PC-9 (cell line): ENCODE measurements at regions not wholly inside any gene's neighbourhood (a gene's known extent, or its start where the extent isn't known, plus 50 kb on each side); places are given as distances from the start of the nearest gene placed in this dataset.

ENCODE experiments used
- BruUV-seq: library from RNA; stranded (reverse); fragments of 400-500 nt; replicated peaks from 2 replicates; lab custom pipeline; 2021; lab: Mats Ljungman, UMichigan
- CTCF ChIA-PET: fragments of 300-600 bp; sonication (Branson Sonifier 250); formaldehyde crosslinking; loops from one replicate; lab custom pipeline; 2022; ENCODE audit warnings: antibody characterized with exemption; lab: Charles Lee
- POLR2A ChIA-PET: fragments of 300-600 bp; sonication (Branson Sonifier 250); formaldehyde crosslinking; loops from one replicate; lab custom pipeline; 2022; ENCODE audit warnings: antibody characterized with exemption; ENCODE audit not compliant: unreplicated experiment; lab: Charles Lee
- DNase-seq, 2 experiments: peaks; one replicate each; pipeline versions ENCODE4 v3.0.0 to v3.0.0-alpha.2; 2015 to 2022; ENCODE audit warnings: mixed read lengths in 1 of 2
- H2AFZ ChIP-seq: fragments of 200-600 bp; sonication (generic); 2 replicates; pipeline ENCODE4 v1.8.1; 2017; ENCODE audit warnings: antibody characterized with exemption
- H3F3A ChIP-seq: fragments of 200-600 bp; sonication (generic); 2 replicates; pipeline ENCODE4 v1.8.1; 2017; ENCODE audit warnings: antibody characterized with exemption, mild to moderate bottlenecking, low read depth; ENCODE audit not compliant: insufficient read depth
- H3K27ac ChIP-seq: fragments of 200-600 bp; sonication (generic); 2 replicates; pipeline ENCODE4 v1.6.1; 2016; ENCODE audit warnings: mixed run types
- H3K27me3 ChIP-seq: fragments of 200-600 bp; sonication (generic); 2 replicates; pipeline ENCODE4 v1.6.1; 2016; ENCODE audit warnings: low read depth, mixed run types; ENCODE audit not compliant: insufficient read depth
- H3K36me3 ChIP-seq: fragments of 200-600 bp; sonication (generic); 2 replicates; pipeline ENCODE4 v1.6.1; 2016; ENCODE audit warnings: low read depth, mixed run types
- H3K4me1 ChIP-seq: fragments of 200-600 bp; sonication (generic); replicated peaks from 2 replicates; pipeline ENCODE4 v1.6.1; 2016; ENCODE audit warnings: mixed run types; ENCODE audit not compliant: insufficient read depth
- H3K4me2 ChIP-seq: fragments of 200-600 bp; sonication (generic); 2 replicates; pipeline ENCODE4 v1.6.1; 2017; ENCODE audit warnings: mixed run types
- H3K4me3 ChIP-seq: fragments of 200-600 bp; sonication (generic); 2 replicates; pipeline ENCODE4 v1.6.1; 2016; ENCODE audit warnings: mixed run types
- H3K79me2 ChIP-seq: fragments of 200-600 bp; sonication (generic); 2 replicates; pipeline ENCODE4 v1.6.1; 2017; ENCODE audit warnings: low read depth, mixed run types
- H3K9me2 ChIP-seq: fragments of 200-600 bp; sonication (generic); 2 replicates; pipeline ENCODE4 v1.8.1; 2017; ENCODE audit warnings: mild to moderate bottlenecking; ENCODE audit not compliant: insufficient read depth
- H3K9me3 ChIP-seq: fragments of 200-600 bp; sonication (generic); 2 replicates; pipeline ENCODE4 v1.8.1; 2016; ENCODE audit warnings: low read depth; ENCODE audit not compliant: insufficient read depth
- H4K20me1 ChIP-seq: fragments of 200-600 bp; sonication (generic); 2 replicates; pipeline ENCODE4 v1.8.1; 2017; ENCODE audit not compliant: insufficient read depth
- EZH2 ChIP-seq: fragments of 200-600 bp; sonication (generic); IDR thresholded peaks from 2 replicates; pipeline ENCODE4 v1.8.0; 2017; ENCODE audit warnings: antibody characterized with exemption, low read depth
- intact Hi-C: fragments of 100-400 bp; cut with micrococcal nuclease; formaldehyde crosslinking; loops from one replicate; pipeline ENCODE4 v1.10.0; 2022; ENCODE audit not compliant: unreplicated experiment
- TF ChIP-seq, protein P1 (sequence below): fragments of 200-600 bp; sonication (generic); conservative IDR thresholded peaks from 2 replicates; pipeline ENCODE4 v1.6.1; 2017; ENCODE audit warnings: mixed run types, antibody characterized with exemption, mild to moderate bottlenecking, moderate library complexity

DNA sequence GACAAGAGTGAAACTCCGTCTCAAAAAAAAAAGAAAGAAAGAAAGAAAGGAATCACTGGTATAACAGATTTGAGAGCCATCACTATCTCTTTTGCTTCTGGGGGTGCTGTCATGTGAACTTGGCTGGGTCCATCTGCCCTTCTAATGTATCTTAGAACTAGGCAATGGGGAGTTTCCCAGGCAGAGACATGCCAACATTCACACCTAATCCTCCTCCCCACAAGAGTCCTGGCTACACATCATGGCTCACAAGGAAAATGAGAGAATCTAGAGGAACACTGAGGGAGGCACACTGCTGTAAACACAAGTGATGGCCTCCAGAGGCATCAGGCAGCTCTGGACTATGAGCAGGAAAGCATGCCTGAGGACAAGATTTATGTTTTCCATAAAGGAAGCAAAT is 67.8 kb upstream of the PPP2R3A start:
- DNase-seq = no peak
- Histone ChIP-seq H2AFZ (no peak overlapping the region), H3K9me2 (no peaks in the 10 kb centered on the region), H3K79me2 (no peaks in the 10 kb centered on the region), H4K20me1 (no peaks in the 10 kb centered on the region), H3K27ac (no peak overlapping the region), H3K4me1 (peaks cover 20% of the 10 kb centered on the region), H3K27me3 (no peaks in the 10 kb centered on the region), H3K4me3 (no peak overlapping the region), H3K36me3 (no peaks in the 10 kb centered on the region), H3K4me2 (no peak overlapping the region), H3F3A (no peaks in the 10 kb centered on the region), H3K9me3 (no peaks in the 10 kb centered on the region)
- BruUV-seq = no TSS peak
- TF ChIP-seq EZH2 = no peak
- TF ChIP-seq, protein P1, sequence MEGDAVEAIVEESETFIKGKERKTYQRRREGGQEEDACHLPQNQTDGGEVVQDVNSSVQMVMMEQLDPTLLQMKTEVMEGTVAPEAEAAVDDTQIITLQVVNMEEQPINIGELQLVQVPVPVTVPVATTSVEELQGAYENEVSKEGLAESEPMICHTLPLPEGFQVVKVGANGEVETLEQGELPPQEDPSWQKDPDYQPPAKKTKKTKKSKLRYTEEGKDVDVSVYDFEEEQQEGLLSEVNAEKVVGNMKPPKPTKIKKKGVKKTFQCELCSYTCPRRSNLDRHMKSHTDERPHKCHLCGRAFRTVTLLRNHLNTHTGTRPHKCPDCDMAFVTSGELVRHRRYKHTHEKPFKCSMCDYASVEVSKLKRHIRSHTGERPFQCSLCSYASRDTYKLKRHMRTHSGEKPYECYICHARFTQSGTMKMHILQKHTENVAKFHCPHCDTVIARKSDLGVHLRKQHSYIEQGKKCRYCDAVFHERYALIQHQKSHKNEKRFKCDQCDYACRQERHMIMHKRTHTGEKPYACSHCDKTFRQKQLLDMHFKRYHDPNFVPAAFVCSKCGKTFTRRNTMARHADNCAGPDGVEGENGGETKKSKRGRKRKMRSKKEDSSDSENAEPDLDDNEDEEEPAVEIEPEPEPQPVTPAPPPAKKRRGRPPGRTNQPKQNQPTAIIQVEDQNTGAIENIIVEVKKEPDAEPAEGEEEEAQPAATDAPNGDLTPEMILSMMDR = no peak
- POLR2A ChIA-PET = interaction anchor here (0.6 kb wide), 2 partner anchors 38 to 453 kb away, joined by 4 read pairs; no protein-coding TSS in a partner anchor
- intact Hi-C loops = loop anchor here (10.0 kb wide), 2 partner anchors 163 to 393 kb away; no protein-coding TSS in a partner anchor
- CTCF ChIA-PET = no interaction called here

DNA sequence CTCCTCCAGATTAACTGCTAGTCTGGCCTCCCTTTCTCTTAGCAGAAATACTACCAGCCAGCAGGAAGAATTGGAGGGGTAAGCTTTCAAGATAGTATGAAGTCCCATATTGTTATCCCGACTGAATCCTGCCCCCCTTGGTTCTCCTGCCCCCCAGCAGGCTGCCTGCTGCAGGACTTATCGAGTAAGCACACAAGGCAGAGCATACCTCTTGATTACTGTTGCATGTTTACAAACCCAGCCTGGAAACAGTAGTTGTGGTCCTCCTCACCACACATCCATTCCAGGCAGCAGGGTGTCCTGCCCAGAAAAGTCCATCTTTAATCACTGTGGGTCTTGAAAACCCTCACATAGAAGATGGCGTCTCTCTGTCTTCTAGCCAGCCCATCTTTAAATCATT is 66.8 kb upstream of the PPP2R3A start:
- Histone ChIP-seq H3K4me1 (peaks cover 20% of the 10 kb centered on the region), H3K27ac (no peak overlapping the region), H3K27me3 (no peaks in the 10 kb centered on the region), H3K36me3 (no peaks in the 10 kb centered on the region), H3K9me3 (no peaks in the 10 kb centered on the region), H3K79me2 (no peaks in the 10 kb centered on the region), H3F3A (no peaks in the 10 kb centered on the region), H3K4me2 (no peak overlapping the region), H2AFZ (no peak overlapping the region), H3K4me3 (no peak overlapping the region), H3K9me2 (no peaks in the 10 kb centered on the region), H4K20me1 (no peaks in the 10 kb centered on the region)
- ChIA-PET CTCF (interaction anchor here (1.1 kb wide), 1 partner anchor 143 kb away, joined by 4 read pairs; no protein-coding TSS in a partner anchor), POLR2A (no interaction called here)
- no TSS peak for BruUV-seq
- TF ChIP-seq EZH2 = no peak
- TF ChIP-seq, protein P1 = no peak
- intact Hi-C loops = loop anchor here (10.0 kb wide), 2 partner anchors 164 to 394 kb away; no protein-coding TSS in a partner anchor
- no peak for DNase-seq

DNA sequence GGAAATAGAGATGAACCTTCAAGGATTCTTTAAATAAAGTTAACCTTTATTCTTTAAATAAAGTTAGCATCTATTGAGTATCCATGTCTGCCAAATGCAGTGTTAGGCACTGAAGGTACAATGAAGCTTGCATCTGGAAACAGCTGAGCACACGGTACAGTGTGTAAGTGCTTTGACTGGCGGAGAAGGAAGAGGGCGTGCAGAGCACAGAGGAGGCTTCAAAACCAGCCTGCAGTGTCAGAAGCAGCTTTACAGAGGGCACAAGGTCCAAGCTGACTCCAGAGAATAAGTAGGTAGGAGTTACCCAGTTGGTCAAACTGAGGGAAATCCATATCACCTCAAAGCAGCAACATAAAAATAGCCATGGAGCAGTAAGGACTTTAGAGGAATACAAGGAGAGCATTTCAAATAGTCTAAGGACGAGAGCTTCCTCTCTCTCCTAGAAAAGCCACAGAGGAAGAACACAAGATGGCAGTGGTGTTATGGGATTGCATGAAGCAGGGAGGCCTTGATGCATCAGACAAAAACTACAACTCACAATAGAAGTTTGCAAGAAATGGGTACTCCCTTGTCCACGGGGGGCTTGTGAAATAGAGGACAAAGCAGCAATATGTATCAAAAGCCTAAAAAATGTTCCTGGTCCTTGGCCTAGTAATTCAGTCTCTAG is 60.3 kb upstream of the PPP2R3A start:
- intact Hi-C loops = loop anchor here (1.0 to 10.0 kb wide), 2 partner anchors 137 to 290 kb away; partner anchors contain the start of gene MSL2
- Histone ChIP-seq H3K27ac (no peak overlapping the region), H3K4me1 (peaks cover 26% of the 10 kb centered on the region), H3K9me3 (no peaks in the 10 kb centered on the region), H3K27me3 (no peaks in the 10 kb centered on the region), H4K20me1 (no peaks in the 10 kb centered on the region), H3K36me3 (no peaks in the 10 kb centered on the region), H3K4me2 (no peak overlapping the region), H3K4me3 (no peak overlapping the region), H3K9me2 (no peaks in the 10 kb centered on the region), H3F3A (peaks cover 17% of the 10 kb centered on the region; the same call in 1 of the 2 replicates), H2AFZ (no peak overlapping the region), H3K79me2 (no peaks in the 10 kb centered on the region)
- BruUV-seq = no TSS peak
- ChIA-PET CTCF (interaction anchor here (0.7 to 1.5 kb wide), 2 partner anchors 137 to 1304 kb away, joined by 6 to 19 read pairs; no protein-coding TSS in a partner anchor), POLR2A (no interaction called here)
- DNase-seq = no peak
- TF ChIP-seq EZH2 = no peak
- TF ChIP-seq, protein P1 = no peak
